ENCODE measurements at regions not wholly inside any gene's neighbourhood (a gene's known extent, or its start where the extent isn't known, plus 50 kb on each side); places are given as distances from the start of the nearest gene placed in this dataset.

GRCh38 chr5:124998520-124998919 lies 252.1 kb upstream of the ZNF608 start:
- TF ChIP-seq CTCF (IDR thresholded peaks at IDR 0.05; ENCODE audit: low read length, missing control alignments): no peak

GRCh38 chr5:125002727-125003598 lies 256.5 kb upstream of the ZNF608 start:
- no peak for DNase-seq (ENCODE audit: low read depth)
- H3K4me3 ChIP-seq (replicated peaks; ENCODE audit: low read depth, low read length): no peak overlapping the region
- no peak for TF ChIP-seq CTCF (IDR thresholded peaks at IDR 0.05; ENCODE audit: low read length, missing control alignments)

More at GRCh38 chr5:124998520-124998919, 252.1 kb upstream of the ZNF608 start:
- DNase-seq (ENCODE audit: low read depth): no peak
- H3K4me3 ChIP-seq (replicated peaks; ENCODE audit: low read depth, low read length): no peak overlapping the region

- TF ChIP-seq CTCF (IDR thresholded peaks at IDR 0.05; ENCODE audit: low read length, missing control alignments): no peak
- no peak for DNase-seq (ENCODE audit: low read depth)
- H3K4me3 ChIP-seq (replicated peaks; ENCODE audit: low read depth, low read length): no peak overlapping the region
Observed at GRCh38 chr5:125004009-125004408, 257.6 kb upstream of the ZNF608 start.

- no peak for DNase-seq (ENCODE audit: low read depth)
- no peak for TF ChIP-seq CTCF (IDR thresholded peaks at IDR 0.05; ENCODE audit: low read length, missing control alignments)
- no peak overlapping the region for H3K4me3 ChIP-seq (replicated peaks; ENCODE audit: low read depth, low read length)
Observed at GRCh38 chr5:125005266-125005665, 258.8 kb upstream of the ZNF608 start.

GRCh38 chr5:125006011-125006685 lies 259.7 kb upstream of the ZNF608 start:
- H3K4me3 ChIP-seq (replicated peaks; ENCODE audit: low read depth, low read length): no peak overlapping the region
- TF ChIP-seq CTCF (IDR thresholded peaks at IDR 0.05; ENCODE audit: low read length, missing control alignments): no peak
- no peak for DNase-seq (ENCODE audit: low read depth)

- no peak overlapping the region for H3K4me3 ChIP-seq (replicated peaks; ENCODE audit: low read depth, low read length)
- no peak for TF ChIP-seq CTCF (IDR thresholded peaks at IDR 0.05; ENCODE audit: low read length, missing control alignments)
- no peak for DNase-seq (ENCODE audit: low read depth)
Observed at GRCh38 chr5:125010356-125010755, 263.9 kb upstream of the ZNF608 start.
